HCT116 (cell line): ENCODE measurements at regions not wholly inside any gene's neighbourhood (a gene's known extent, or its start where the extent isn't known, plus 50 kb on each side); places are given as distances from the start of the nearest gene placed in this dataset.

Experiments
- ATAC-seq: fragments of 200-7000 bp; cut with Tn5 transposase; 2 replicates; pipeline ENCODE4 v1.9.1; 2020; ENCODE audit warnings: mild to moderate bottlenecking, moderate library complexity
- BruUV-seq: library from RNA; stranded (reverse); fragments of 400-500 nt; replicated peaks from 2 replicates; lab custom pipeline; 2021; lab: Mats Ljungman, UMichigan
- CTCF ChIA-PET: fragments of 300-600 bp; sonication (Branson Sonifier 250); formaldehyde crosslinking; loops from one replicate; lab custom pipeline; 2021; ENCODE audit warnings: antibody characterized with exemption; lab: Charles Lee
- POLR2A ChIA-PET: fragments of 300-600, 350-600 bp; sonication (Branson Sonifier 250); formaldehyde crosslinking; loops from one replicate; lab custom pipeline; 2021; ENCODE audit warnings: antibody characterized with exemption; lab: Charles Lee
- RAD21 ChIA-PET, 2 experiments: fragments of 300-600 bp; sonication (Branson Sonifier 250); formaldehyde crosslinking; loops; one replicate each; lab custom pipeline; 2023; ENCODE audit warnings: low total read pairs in 2 of 2; ENCODE audit not compliant: uncharacterized antibody in 2 of 2, unreplicated experiment in 2 of 2, low non-redundant PET in 1 of 2; lab: Charles Lee
- DNase-seq: peaks from one replicate; pipeline ENCODE4 v3.0.0-alpha.2; 2010; ENCODE audit warnings: low read depth, low spot score
- H2AFZ ChIP-seq: fragments of 200-600 bp; shearing (Covaris generic), sonication (generic); 2 replicates; pipeline ENCODE4 v1.6.1; 2017; ENCODE audit warnings: low read depth, mixed run types, mixed read lengths, antibody characterized with exemption, low read length; ENCODE audit not compliant: poor library complexity, severe bottlenecking
- H3K27ac ChIP-seq: 2 replicates; pipeline ENCODE4 v1.5.1; 2012; ENCODE audit warnings: low read depth, low read length
- H3K27me3 ChIP-seq: fragments of 200-600 bp; sonication (generic); 2 replicates; pipeline ENCODE4 v1.6.1; 2016; ENCODE audit warnings: mixed run types, low read length, mixed read lengths; ENCODE audit not compliant: insufficient read depth
- H3K36me3 ChIP-seq, 2 experiments: fragments of 200-500 bp in 1 of 2; fragments of 200-600 bp in 1 of 2; sonication (Bioruptor generic) in 1 of 2; sonication (generic) in 1 of 2; 2 replicates each; pipeline versions ENCODE4 v1.5.1 to v1.6.1; 2014 to 2016; ENCODE audit warnings: low read length in 2 of 2, inconsistent platforms in 1 of 2, mixed read lengths in 1 of 2, mixed run types in 1 of 2; ENCODE audit not compliant: insufficient read depth in 2 of 2, control insufficient read depth in 1 of 2
- H3K4me1 ChIP-seq, 2 experiments: fragments of 200-600 bp in 1 of 2; sonication (generic) in 1 of 2; 2 replicates each; pipeline versions ENCODE4 v1.5.1 to v1.6.1; 2012 to 2017; ENCODE audit warnings: low read length in 2 of 2, inconsistent platforms in 1 of 2, mild to moderate bottlenecking in 1 of 2, mixed read lengths in 1 of 2, mixed run types in 1 of 2, moderate library complexity in 1 of 2; ENCODE audit not compliant: insufficient read depth in 2 of 2, control insufficient read depth in 1 of 2
- H3K4me2 ChIP-seq: fragments of 200-600 bp; sonication (generic); 2 replicates; pipeline ENCODE4 v1.6.1; 2017; ENCODE audit warnings: mixed run types, low read length, mixed read lengths
- H3K4me3 ChIP-seq, 2 experiments: fragments of 200-600 bp in 1 of 2; sonication (generic) in 1 of 2; replicated peaks in 1 of 2; 2 replicates each; pipeline ENCODE4 v1.5.1; 2011 to 2016; ENCODE audit warnings: low read length in 2 of 2, control low read depth in 1 of 2, low read depth in 1 of 2, mild to moderate bottlenecking in 1 of 2, mixed read lengths in 1 of 2, mixed run types in 1 of 2
- H3K79me2 ChIP-seq: fragments of 200-600 bp; sonication (generic); 2 replicates; pipeline ENCODE4 v1.6.1; 2017; ENCODE audit warnings: mild to moderate bottlenecking, mixed run types, low read length, moderate library complexity, mixed read lengths; ENCODE audit not compliant: insufficient read depth
- H3K9ac ChIP-seq: fragments of 200-600 bp; sonication (generic); 2 replicates; pipeline ENCODE4 v1.6.1; 2016; ENCODE audit warnings: low read length, mixed read lengths
- H3K9me2 ChIP-seq: fragments of 200-600 bp; sonication (generic), shearing (Covaris generic); 2 replicates; pipeline ENCODE4 v1.6.1; 2017; ENCODE audit warnings: mixed run types, mild to moderate bottlenecking, moderate library complexity; ENCODE audit not compliant: insufficient read depth
- H3K9me3 ChIP-seq, 2 experiments: fragments of 200-500 bp in 1 of 2; fragments of 200-600 bp in 1 of 2; sonication (Bioruptor generic) in 1 of 2; sonication (generic) in 1 of 2; 2 replicates each; pipeline ENCODE4 v1.6.1; 2014 to 2017; ENCODE audit warnings: low read length in 2 of 2, mixed read lengths in 2 of 2, inconsistent platforms in 1 of 2, low read depth in 1 of 2, mild to moderate bottlenecking in 1 of 2, mixed run types in 1 of 2, moderate library complexity in 1 of 2; ENCODE audit not compliant: control insufficient read depth in 1 of 2, insufficient read depth in 1 of 2
- H4K20me1 ChIP-seq: fragments of 200-600 bp; sonication (generic), shearing (Covaris generic); 2 replicates; pipeline ENCODE4 v1.6.1; 2017; ENCODE audit warnings: mixed run types, mild to moderate bottlenecking, moderate library complexity; ENCODE audit not compliant: insufficient read depth
- EGR1 ChIP-seq: IDR thresholded peaks from 2 replicates; pipeline ENCODE4 v1.6.1; 2012; ENCODE audit warnings: low read depth
- ELF1 ChIP-seq: IDR thresholded peaks from 2 replicates; pipeline ENCODE4 v1.6.1; 2012; ENCODE audit warnings: low read depth, borderline replicate concordance
- RAD21 ChIP-seq: IDR thresholded peaks from 2 replicates; pipeline ENCODE4 v1.6.1; 2012; ENCODE audit warnings: low read depth, mild to moderate bottlenecking
- intact Hi-C: fragments of 100-400 bp; cut with micrococcal nuclease; formaldehyde crosslinking; loops from 2 replicates; pipeline ENCODE4 v1.10.0; 2022
- TF ChIP-seq, protein P1 (sequence below), 3 experiments: fragments of 200-600 bp in 1 of 3; sonication (generic) in 1 of 3; IDR thresholded peaks in 2 of 3; conservative IDR thresholded peaks in 1 of 3; 2 replicates each; pipeline ENCODE4 v1.5.1; 2012 to 2017; ENCODE audit warnings: low read depth in 2 of 3, low read length in 2 of 3, antibody characterized with exemption in 1 of 3, borderline replicate concordance in 1 of 3, control low read depth in 1 of 3, mild to moderate bottlenecking in 1 of 3, mixed read lengths in 1 of 3, mixed run types in 1 of 3, moderate library complexity in 1 of 3; ENCODE audit not compliant: insufficient read depth in 1 of 3
- TF ChIP-seq, protein P2 (sequence below): IDR thresholded peaks from 2 replicates; pipeline ENCODE4 v1.6.1; 2011; ENCODE audit warnings: mild to moderate bottlenecking, low read length, moderate library complexity; ENCODE audit not compliant: insufficient replicate concordance; ENCODE audit errors: extremely low read depth

DNA sequence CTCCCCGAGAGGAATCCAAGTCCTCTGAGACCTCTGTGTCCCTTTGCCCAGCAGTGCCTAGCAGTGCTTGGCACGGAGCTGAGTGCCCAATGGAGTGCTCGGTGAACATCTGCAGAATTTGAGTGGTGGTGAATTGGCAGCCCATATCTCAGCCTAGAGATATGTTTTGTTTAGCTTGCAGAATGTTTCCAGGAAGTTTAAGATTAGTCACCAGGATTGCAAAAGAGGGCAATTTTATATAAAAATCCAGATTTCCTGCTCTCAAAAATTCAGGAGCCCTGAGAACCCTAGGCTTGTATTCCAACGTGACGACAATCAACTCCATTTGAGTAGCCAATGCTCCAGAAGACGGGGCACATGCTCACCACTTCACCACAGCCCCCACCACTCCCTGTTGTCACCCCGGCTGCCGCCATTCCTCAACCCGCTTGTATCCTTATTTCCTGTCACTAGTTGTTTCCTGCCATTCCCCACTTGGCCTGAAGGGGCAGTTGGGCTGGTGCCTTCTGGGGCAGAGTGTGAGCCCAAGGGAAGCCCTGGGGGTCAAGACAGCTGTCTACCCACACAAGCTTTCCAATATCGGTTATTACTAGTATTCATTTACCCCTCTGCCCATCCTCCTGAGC lies 116.9 kb downstream of the EFNB1 start:
- Histone ChIP-seq H3K9ac (no peak overlapping the region), H3K4me3 (no peak overlapping the region), H3K27me3 (no peaks in the 10 kb centered on the region)
- POLR2A ChIA-PET: no interaction called here
- TF ChIP-seq, protein P1, sequence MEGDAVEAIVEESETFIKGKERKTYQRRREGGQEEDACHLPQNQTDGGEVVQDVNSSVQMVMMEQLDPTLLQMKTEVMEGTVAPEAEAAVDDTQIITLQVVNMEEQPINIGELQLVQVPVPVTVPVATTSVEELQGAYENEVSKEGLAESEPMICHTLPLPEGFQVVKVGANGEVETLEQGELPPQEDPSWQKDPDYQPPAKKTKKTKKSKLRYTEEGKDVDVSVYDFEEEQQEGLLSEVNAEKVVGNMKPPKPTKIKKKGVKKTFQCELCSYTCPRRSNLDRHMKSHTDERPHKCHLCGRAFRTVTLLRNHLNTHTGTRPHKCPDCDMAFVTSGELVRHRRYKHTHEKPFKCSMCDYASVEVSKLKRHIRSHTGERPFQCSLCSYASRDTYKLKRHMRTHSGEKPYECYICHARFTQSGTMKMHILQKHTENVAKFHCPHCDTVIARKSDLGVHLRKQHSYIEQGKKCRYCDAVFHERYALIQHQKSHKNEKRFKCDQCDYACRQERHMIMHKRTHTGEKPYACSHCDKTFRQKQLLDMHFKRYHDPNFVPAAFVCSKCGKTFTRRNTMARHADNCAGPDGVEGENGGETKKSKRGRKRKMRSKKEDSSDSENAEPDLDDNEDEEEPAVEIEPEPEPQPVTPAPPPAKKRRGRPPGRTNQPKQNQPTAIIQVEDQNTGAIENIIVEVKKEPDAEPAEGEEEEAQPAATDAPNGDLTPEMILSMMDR (IDR thresholded peaks at IDR 0.05 in 2 of 3, conservative IDR thresholded peaks at IDR 0.05 in 1 of 3; ENCODE audit: borderline replicate concordance in 1 of 3, insufficient read depth in 1 of 3, low read depth in 2 of 3, low read length in 2 of 3): peak in 2 of 3 experiments; percentile 41 to 51; a peak in 4 of 6 replicates
- TF ChIP-seq RAD21 (no peak), ELF1 (no peak), EGR1 (no peak)
- TF ChIP-seq, protein P2, sequence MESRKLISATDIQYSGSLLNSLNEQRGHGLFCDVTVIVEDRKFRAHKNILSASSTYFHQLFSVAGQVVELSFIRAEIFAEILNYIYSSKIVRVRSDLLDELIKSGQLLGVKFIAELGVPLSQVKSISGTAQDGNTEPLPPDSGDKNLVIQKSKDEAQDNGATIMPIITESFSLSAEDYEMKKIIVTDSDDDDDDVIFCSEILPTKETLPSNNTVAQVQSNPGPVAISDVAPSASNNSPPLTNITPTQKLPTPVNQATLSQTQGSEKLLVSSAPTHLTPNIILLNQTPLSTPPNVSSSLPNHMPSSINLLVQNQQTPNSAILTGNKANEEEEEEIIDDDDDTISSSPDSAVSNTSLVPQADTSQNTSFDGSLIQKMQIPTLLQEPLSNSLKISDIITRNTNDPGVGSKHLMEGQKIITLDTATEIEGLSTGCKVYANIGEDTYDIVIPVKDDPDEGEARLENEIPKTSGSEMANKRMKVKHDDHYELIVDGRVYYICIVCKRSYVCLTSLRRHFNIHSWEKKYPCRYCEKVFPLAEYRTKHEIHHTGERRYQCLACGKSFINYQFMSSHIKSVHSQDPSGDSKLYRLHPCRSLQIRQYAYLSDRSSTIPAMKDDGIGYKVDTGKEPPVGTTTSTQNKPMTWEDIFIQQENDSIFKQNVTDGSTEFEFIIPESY: no peak
- TF ChIP-seq, all 23 proteins: peak for 1
- RAD21 ChIA-PET: no interaction called here
- no peaks in the 10 kb centered on the region for H4K20me1 ChIP-seq
- H3K4me1 ChIP-seq: peaks cover 0 to 6% of the 10 kb centered on the region in 2 experiments; a peak in 1 of 4 replicates
- intact Hi-C loops: no loop called here
- CTCF ChIA-PET: interaction anchor here (0.8 to 1.3 kb wide), 2 partner anchors 9 to 117 kb away, joined by 3 read pairs; partner anchors contain the start of gene EFNB1
- no peaks in the 10 kb centered on the region for H3K9me3 ChIP-seq
- no peaks in the 10 kb centered on the region for H3K79me2 ChIP-seq
- DNase-seq (no peak), ATAC-seq (peak; percentile 93)
- BruUV-seq: no TSS peak
- H2AFZ ChIP-seq: no peak overlapping the region
- no peaks in the 10 kb centered on the region for H3K9me2 ChIP-seq
- H3K27ac ChIP-seq: no peak overlapping the region
- no peaks in the 10 kb centered on the region for H3K36me3 ChIP-seq
- no peak overlapping the region for H3K4me2 ChIP-seq
